ENCODE measurements at regions not wholly inside any gene's neighbourhood (a gene's known extent, or its start where the extent isn't known, plus 50 kb on each side); places are given as distances from the start of the nearest gene placed in this dataset.

DNA sequence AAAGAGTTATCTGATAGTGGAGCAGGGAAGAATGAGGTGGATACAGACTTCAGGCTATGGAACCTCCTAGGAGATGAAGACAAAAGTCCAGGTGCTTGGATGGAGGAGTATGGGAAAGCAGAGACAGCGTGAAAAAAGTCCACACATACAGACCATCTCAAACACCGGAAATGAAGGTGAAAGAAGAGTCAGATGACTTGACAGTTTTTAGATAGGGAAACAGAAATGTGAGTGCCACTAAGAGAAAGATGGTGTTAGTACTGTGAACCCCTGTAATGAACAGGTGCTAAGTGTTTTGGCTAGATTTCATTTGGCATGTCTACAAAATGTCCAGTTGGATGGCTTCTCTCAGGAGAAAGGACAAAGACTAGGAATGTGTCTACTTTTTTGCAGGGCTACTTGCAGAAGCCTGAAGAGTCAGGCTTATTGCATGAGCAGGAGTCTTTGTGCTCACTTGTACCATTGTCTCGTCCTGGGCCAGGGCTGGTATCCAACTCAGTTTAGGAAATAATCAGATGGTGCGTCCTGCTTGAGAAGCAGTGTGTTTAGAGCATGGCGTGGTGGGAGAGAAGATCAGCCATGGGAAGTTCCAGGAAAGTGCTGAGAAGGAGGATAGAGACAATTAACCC, 90.6 kb upstream of the STARD4 start:
- in situ Hi-C loops (cut with MboI; ENCODE audit: low sequenced_read_pairs) (no loop called here), intact Hi-C loops (cut with micrococcal nuclease) (no loop called here), dilution Hi-C loops (cut with HindIII; ENCODE audit: low sequenced_read_pairs, unreplicated experiment) (no loop called here)
- no peaks in the 10 kb centered on the region for H4K20me1 ChIP-seq (ENCODE audit: insufficient read depth, low read length)
- CTCF ChIA-PET, result no interaction called here
- ATAC-seq (ENCODE audit: low read depth) (no peak), DNase-seq (peak; percentile 3)
- no peak overlapping the region for H2BK20ac ChIP-seq (ENCODE audit: low read depth, low read length)
- no peak overlapping the region for H3K4me3 ChIP-seq (ENCODE audit: insufficient read depth, low read depth, low read length)
- no peak overlapping the region for H2BK15ac ChIP-seq (ENCODE audit: low read depth, low read length)
- 0 out of 2 replicates have a peak overlapping the region, but pooled peaks have one; percentile 28 for H3K4me2 ChIP-seq (ENCODE audit: low read depth, low read length)
- peaks cover 16% of the 10 kb centered on the region for H3K27me3 ChIP-seq (ENCODE audit: control insufficient read depth, insufficient read depth, low read length)
- no peak overlapping the region for H3K14ac ChIP-seq (replicated peaks; ENCODE audit: low read depth, low read length)
- no TSS peak for BruUV-seq (replicated peaks)
- no peak overlapping the region for H2AFZ ChIP-seq (replicated peaks; ENCODE audit: low read length, poor library complexity)
- H2BK120ac ChIP-seq (ENCODE audit: low read depth, low read length), result no peak overlapping the region
- H3K9me1 ChIP-seq (ENCODE audit: insufficient read depth, low read length), result no peaks in the 10 kb centered on the region
- H3K4ac ChIP-seq (ENCODE audit: low read depth, low read length), result no peak overlapping the region
- no peak overlapping the region for H4K91ac ChIP-seq (ENCODE audit: insufficient read depth, low read depth, low read length)
- no peak overlapping the region for H3K23ac ChIP-seq (ENCODE audit: low read depth, low read length)
- no peak overlapping the region for H3K27ac ChIP-seq (ENCODE audit: insufficient read depth, low read length)
- H2BK5ac ChIP-seq (ENCODE audit: low read depth, low read length, poor library complexity, severe bottlenecking), result no peak overlapping the region
- WGBS, 2 experiments (ENCODE audit: extremely low coverage in 2 of 2, insufficient read length in 1 of 2), result no CpG with 5 or more reads among the region's 5 CpGs
- H3K18ac ChIP-seq (ENCODE audit: low read depth, low read length), result no peak overlapping the region
- no peak overlapping the region for H3K56ac ChIP-seq (ENCODE audit: extremely low read depth, insufficient read depth, low read length)
- H4K8ac ChIP-seq (ENCODE audit: low read depth in 2 of 2, low read length in 2 of 2), result no peak overlapping the region
- no peak overlapping the region for H3K9ac ChIP-seq (ENCODE audit: low read depth, low read length)
- H2AK5ac ChIP-seq (ENCODE audit: low read depth, low read length), result no peak overlapping the region
- no peaks in the 10 kb centered on the region for H3K79me1 ChIP-seq (ENCODE audit: low read depth in 1 of 2, low read length in 2 of 2)
- H3K36me3 ChIP-seq (ENCODE audit: control insufficient read depth, insufficient read depth, low read length), result no peaks in the 10 kb centered on the region
- H4K5ac ChIP-seq (ENCODE audit: low read depth, low read length), result no peak overlapping the region
- TF ChIP-seq POLR2A (IDR thresholded peaks at IDR 0.05; ENCODE audit: low read depth, low read length) (no peak), MXI1 (IDR thresholded peaks at IDR 0.05; ENCODE audit: borderline replicate concordance, low read depth, low read length) (no peak), NFE2L2 (IDR thresholded peaks at IDR 0.05; ENCODE audit: low read depth, low read length) (peak; percentile 41; the same call in 1 of the 2 replicates)
- H3K4me1 ChIP-seq (ENCODE audit: control insufficient read depth, insufficient read depth, low read length), result peaks cover 2% of the 10 kb centered on the region; the same call in 1 of the 2 replicates
- no peaks in the 10 kb centered on the region for H3K9me3 ChIP-seq (ENCODE audit: control insufficient read depth, insufficient read depth, low read length)
- POLR2A ChIA-PET (ENCODE audit: unreplicated experiment), result interaction anchor here (0.6 kb wide), 1 partner anchor 133 kb away, joined by 6 read pairs; no protein-coding TSS in a partner anchor
- H2AK9ac ChIP-seq (replicated peaks; ENCODE audit: low read depth, low read length, poor library complexity), result no peak overlapping the region

Data from IMR-90 (cell line).